CD14-positive monocyte (primary cell): ENCODE measurements at regions not wholly inside any gene's neighbourhood (a gene's known extent, or its start where the extent isn't known, plus 50 kb on each side); places are given as distances from the start of the nearest gene placed in this dataset.

Experiments used
- DNase-seq, 3 donors: peaks; one replicate each; pipeline ENCODE4 v3.0.0-alpha.2; 2011 to 2022
- H2AFZ ChIP-seq: 2 replicates; pipeline ENCODE4 v1.6.0; 2012; ENCODE audit warnings: mild to moderate bottlenecking, low read depth, low read length, inconsistent platforms; ENCODE audit not compliant: insufficient read depth, poor library complexity, severe bottlenecking
- H3K27ac ChIP-seq, 2 donors: 1 replicate in 1 of 2; 2 replicates in 1 of 2; pipeline ENCODE4 v1.5.1; 2012 to 2013; ENCODE audit warnings: low read length in 2 of 2, control low read depth in 1 of 2, inconsistent platforms in 1 of 2, low read depth in 1 of 2, mild to moderate bottlenecking in 1 of 2
- H3K27me3 ChIP-seq, 2 donors: one replicate each; pipeline versions ENCODE4 v1.6.0 to v1.6.1; 2011 to 2013; ENCODE audit warnings: low read length in 2 of 2; ENCODE audit not compliant: control insufficient read depth in 2 of 2, insufficient read depth in 2 of 2
- H3K36me3 ChIP-seq, 2 donors: replicated peaks in 1 of 2; 1 replicate in 1 of 2; 2 replicates in 1 of 2; pipeline versions ENCODE4 v1.5.1 to v1.6.1; 2012 to 2013; ENCODE audit warnings: low read length in 2 of 2, control low read depth in 1 of 2, inconsistent platforms in 1 of 2, mild to moderate bottlenecking in 1 of 2; ENCODE audit not compliant: insufficient read depth in 2 of 2, control insufficient read depth in 1 of 2
- H3K4me1 ChIP-seq, 2 donors: 1 replicate in 1 of 2; 2 replicates in 1 of 2; pipeline versions ENCODE4 v1.5.1 to v1.6.1; 2012 to 2013; ENCODE audit warnings: low read length in 2 of 2, control low read depth in 1 of 2, inconsistent platforms in 1 of 2, mild to moderate bottlenecking in 1 of 2, moderate library complexity in 1 of 2; ENCODE audit not compliant: insufficient read depth in 2 of 2, control insufficient read depth in 1 of 2
- H3K4me2 ChIP-seq: replicated peaks from 2 replicates; pipeline ENCODE3; 2012; ENCODE audit warnings: low read length, moderate library complexity, mild to moderate bottlenecking; ENCODE audit not compliant: poor library complexity, severe bottlenecking; ENCODE audit errors: extremely low read depth
- H3K4me3 ChIP-seq, 3 experiments: fragments of 200-600 bp in 1 of 3; sonication (generic) in 1 of 3; replicated peaks in 1 of 3; 1 replicate in 2 of 3; 2 replicates in 1 of 3; pipeline ENCODE4 v1.5.1; 2011 to 2013; ENCODE audit warnings: low read length in 3 of 3, mild to moderate bottlenecking in 3 of 3, control low read depth in 2 of 3, low read depth in 2 of 3, inconsistent platforms in 1 of 3, moderate library complexity in 1 of 3
- H3K79me2 ChIP-seq: 2 replicates; pipeline ENCODE4 v1.6.0; 2012; ENCODE audit warnings: mild to moderate bottlenecking, control low read depth, inconsistent platforms, low read length, moderate library complexity; ENCODE audit not compliant: insufficient read depth
- H3K9ac ChIP-seq: 2 replicates; pipeline ENCODE4 v1.6.0; 2017; ENCODE audit warnings: low read length, mild to moderate bottlenecking; ENCODE audit not compliant: insufficient read depth, poor library complexity, severe bottlenecking
- H3K9me3 ChIP-seq, 2 donors: replicated peaks in 1 of 2; 1 replicate in 1 of 2; 2 replicates in 1 of 2; pipeline versions ENCODE4 v1.5.1 to v1.6.1; 2012 to 2013; ENCODE audit warnings: low read length in 2 of 2, control low read depth in 1 of 2; ENCODE audit not compliant: control insufficient read depth in 1 of 2, insufficient read depth in 1 of 2
- H4K20me1 ChIP-seq: 2 replicates; pipeline ENCODE4 v1.6.0; 2012; ENCODE audit warnings: mild to moderate bottlenecking, low read length, control low read depth, moderate library complexity; ENCODE audit not compliant: insufficient read depth
- H3K27ac Mint-ChIP-seq, 7 donors: one replicate each; pipeline ENCODE4 v1.8.0; 2020; ENCODE audit warnings: mild to moderate bottlenecking in 7 of 7, mixed read lengths in 7 of 7, moderate library complexity in 6 of 7, inconsistent platforms in 2 of 7
- H3K27me3 Mint-ChIP-seq, 3 donors: one replicate each; pipeline ENCODE4 v1.8.0; 2021 to 2022; ENCODE audit warnings: low read depth in 3 of 3, mild to moderate bottlenecking in 3 of 3, mixed read lengths in 3 of 3, moderate library complexity in 3 of 3, inconsistent platforms in 1 of 3
- H3K36me3 Mint-ChIP-seq, 2 donors: one replicate each; pipeline ENCODE4 v1.8.0; 2020; ENCODE audit warnings: mixed read lengths in 2 of 2, inconsistent platforms in 1 of 2, mild to moderate bottlenecking in 1 of 2
- H3K4me1 Mint-ChIP-seq: one replicate; pipeline ENCODE4 v1.8.0; 2020; ENCODE audit warnings: mild to moderate bottlenecking, mixed read lengths
- H3K4me3 Mint-ChIP-seq, 2 donors: one replicate each; pipeline ENCODE4 v1.8.0; 2020; ENCODE audit warnings: mild to moderate bottlenecking in 2 of 2, mixed read lengths in 2 of 2, moderate library complexity in 1 of 2
- H3K9me3 Mint-ChIP-seq, 7 donors: one replicate each; pipeline ENCODE4 v1.8.0; 2020 to 2022; ENCODE audit warnings: mixed read lengths in 7 of 7, mild to moderate bottlenecking in 6 of 7, moderate library complexity in 6 of 7, inconsistent platforms in 2 of 7
- CTCF ChIP-seq: fragments of 200-600 bp; IDR thresholded peaks from one replicate; pipeline ENCODE4 v1.8.0; 2022; ENCODE audit warnings: antibody characterized with exemption, mild to moderate bottlenecking
- WGBS: methylation state at CpG from one replicate; pipeline ENCODE4 v1.1.5; 2013; ENCODE audit warnings: missing lambda C conversion rate; ENCODE audit not compliant: insufficient coverage; 5-methylcytosine and 5-hydroxymethylcytosine counted together
- intact Hi-C, 2 donors: fragments of 100-400 bp; cut with micrococcal nuclease; formaldehyde crosslinking; loops; one replicate each; pipeline versions ENCODE4 v1.15.0 to v1.15.1; 2023

GRCh38 chr3:173336261-173336660 lies 61.3 kb upstream of the NLGN1 start:
- Mint-ChIP-seq H3K27me3 (no peaks in the 10 kb centered on the region), H3K4me3 (no peak overlapping the region), H3K9me3 (peaks cover 0 to 2% (median 0%) of the 10 kb centered on the region in 7 donors), H3K27ac (no peak overlapping the region), H3K4me1 (no peaks in the 10 kb centered on the region), H3K36me3 (no peaks in the 10 kb centered on the region)
- no peaks in the 10 kb centered on the region for H3K4me1 ChIP-seq
- no peaks in the 10 kb centered on the region for H3K27me3 ChIP-seq
- no peak overlapping the region for H3K9ac ChIP-seq
- H3K27ac ChIP-seq: no peak overlapping the region
- TF ChIP-seq CTCF: no peak
- no peaks in the 10 kb centered on the region for H3K36me3 ChIP-seq
- intact Hi-C loops: no loop called here
- no peaks in the 10 kb centered on the region for H3K9me3 ChIP-seq
- no peaks in the 10 kb centered on the region for H3K79me2 ChIP-seq
- no peak for DNase-seq
- no peaks in the 10 kb centered on the region for H4K20me1 ChIP-seq
- H3K4me2 ChIP-seq: no peak overlapping the region
- 100% methylated on average over 1 of the region's 5 CpGs for WGBS
- H3K4me3 ChIP-seq: no peak overlapping the region
- no peak overlapping the region for H2AFZ ChIP-seq

GRCh38 chr3:173306110-173306509 lies 91.4 kb upstream of the NLGN1 start:
- H3K27me3 ChIP-seq: no peaks in the 10 kb centered on the region
- no peak overlapping the region for H2AFZ ChIP-seq
- WGBS: 100% methylated on average over 2 of the region's 3 CpGs
- Mint-ChIP-seq H3K27me3 (no peaks in the 10 kb centered on the region), H3K36me3 (no peaks in the 10 kb centered on the region), H3K4me1 (no peaks in the 10 kb centered on the region), H3K27ac (no peak overlapping the region), H3K9me3 (peaks cover 0 to 3% (median 0%) of the 10 kb centered on the region in 7 donors), H3K4me3 (no peak overlapping the region)
- H3K9me3 ChIP-seq: no peaks in the 10 kb centered on the region
- TF ChIP-seq CTCF: no peak
- DNase-seq: no peak
- H3K36me3 ChIP-seq: no peaks in the 10 kb centered on the region
- H3K9ac ChIP-seq: no peak overlapping the region
- H3K4me3 ChIP-seq: no peak overlapping the region
- no peak overlapping the region for H3K4me2 ChIP-seq
- H3K79me2 ChIP-seq: no peaks in the 10 kb centered on the region
- H3K27ac ChIP-seq: no peak overlapping the region
- intact Hi-C loops: no loop called here
- H3K4me1 ChIP-seq: no peaks in the 10 kb centered on the region
- no peaks in the 10 kb centered on the region for H4K20me1 ChIP-seq
